IMR-90 (cell line): ENCODE measurements at regions not wholly inside any gene's neighbourhood (a gene's known extent, or its start where the extent isn't known, plus 50 kb on each side); places are given as distances from the start of the nearest gene placed in this dataset.

Experiments used
- ATAC-seq: fragments of 200-7000 bp; cut with Tn5 transposase; 2 replicates; pipeline ENCODE4 v1.9.1; 2020; ENCODE audit warnings: low read depth, mild to moderate bottlenecking, moderate library complexity
- BruUV-seq: library from RNA; stranded (reverse); fragments of 400-500 nt; replicated peaks from 2 replicates; lab custom pipeline; 2021; lab: Mats Ljungman, UMichigan
- CTCF ChIA-PET: fragments of 300-600 bp; formaldehyde crosslinking; extraction: SDS; loops from one replicate; lab custom pipeline; 2021; ENCODE audit warnings: antibody characterized with exemption; lab: Yijun Ruan, JAX
- POLR2A ChIA-PET: fragments of 300-600 bp; sonication (Branson Sonifier 250); formaldehyde crosslinking; loops from one replicate; lab custom pipeline; 2022; ENCODE audit warnings: antibody characterized with exemption; ENCODE audit not compliant: unreplicated experiment; lab: Charles Lee
- DNase-seq: peaks from one replicate; pipeline ENCODE4 v3.0.0; 2013
- H2AFZ ChIP-seq: replicated peaks from 2 replicates; pipeline ENCODE3; 2013; ENCODE audit warnings: low read length, mild to moderate bottlenecking; ENCODE audit not compliant: poor library complexity
- H2AK5ac ChIP-seq: 2 replicates; pipeline ENCODE4 v1.6.1; 2013; ENCODE audit warnings: low read depth, low read length, inconsistent platforms
- H2AK9ac ChIP-seq: replicated peaks from 2 replicates; pipeline ENCODE3; 2013; ENCODE audit warnings: mild to moderate bottlenecking, low read depth, low read length, moderate library complexity; ENCODE audit not compliant: poor library complexity
- H2BK120ac ChIP-seq: 2 replicates; pipeline ENCODE4 v1.6.1; 2013; ENCODE audit warnings: low read depth, low read length, inconsistent platforms
- H2BK15ac ChIP-seq: 3 replicates; pipeline ENCODE4 v1.6.1; 2013; ENCODE audit warnings: low read depth, low read length, inconsistent platforms
- H2BK20ac ChIP-seq: 2 replicates; pipeline ENCODE4 v1.6.1; 2013; ENCODE audit warnings: low read depth, mild to moderate bottlenecking, inconsistent platforms, low read length, moderate library complexity
- H2BK5ac ChIP-seq: 2 replicates; pipeline ENCODE4 v1.6.1; 2013; ENCODE audit warnings: mild to moderate bottlenecking, low read depth, low read length, inconsistent platforms; ENCODE audit not compliant: poor library complexity, severe bottlenecking
- H3K14ac ChIP-seq: replicated peaks from 2 replicates; pipeline ENCODE4 v1.6.1; 2013; ENCODE audit warnings: low read depth, low read length, inconsistent platforms
- H3K18ac ChIP-seq: 2 replicates; pipeline ENCODE4 v1.6.1; 2013; ENCODE audit warnings: low read depth, low read length, control low read depth
- H3K23ac ChIP-seq: 2 replicates; pipeline ENCODE4 v1.6.1; 2013; ENCODE audit warnings: low read depth, low read length, inconsistent platforms
- H3K27ac ChIP-seq: 2 replicates; pipeline ENCODE4 v1.5.1; 2013; ENCODE audit warnings: mild to moderate bottlenecking, control low read depth, low read length; ENCODE audit not compliant: insufficient read depth
- H3K27me3 ChIP-seq: 2 replicates; pipeline ENCODE4 v1.6.1; 2013; ENCODE audit warnings: low read length; ENCODE audit not compliant: control insufficient read depth, insufficient read depth
- H3K36me3 ChIP-seq: 2 replicates; pipeline ENCODE4 v1.6.1; 2013; ENCODE audit warnings: low read length, mixed read lengths; ENCODE audit not compliant: control insufficient read depth, insufficient read depth
- H3K4ac ChIP-seq: 2 replicates; pipeline ENCODE4 v1.6.1; 2013; ENCODE audit warnings: low read depth, low read length, inconsistent platforms
- H3K4me1 ChIP-seq: 2 replicates; pipeline ENCODE4 v1.6.1; 2013; ENCODE audit warnings: low read length, mixed read lengths; ENCODE audit not compliant: control insufficient read depth, insufficient read depth
- H3K4me2 ChIP-seq: 2 replicates; pipeline ENCODE4 v1.6.1; 2013; ENCODE audit warnings: low read depth, mild to moderate bottlenecking, control low read depth, low read length, moderate library complexity
- H3K4me3 ChIP-seq: 2 replicates; pipeline ENCODE4 v1.5.1; 2013; ENCODE audit warnings: low read depth, mild to moderate bottlenecking, control low read depth, low read length, moderate library complexity; ENCODE audit not compliant: insufficient read depth
- H3K56ac ChIP-seq: 2 replicates; pipeline ENCODE4 v1.6.1; 2013; ENCODE audit warnings: low read length, inconsistent platforms; ENCODE audit not compliant: insufficient read depth; ENCODE audit errors: extremely low read depth
- H3K79me1 ChIP-seq, 2 experiments: 2 replicates each; pipeline ENCODE4 v1.6.1; 2013; ENCODE audit warnings: low read length in 2 of 2, inconsistent platforms in 1 of 2, low read depth in 1 of 2
- H3K9ac ChIP-seq: 2 replicates; pipeline ENCODE4 v1.6.1; 2013; ENCODE audit warnings: low read depth, low read length, control low read depth
- H3K9me1 ChIP-seq: 2 replicates; pipeline ENCODE4 v1.6.1; 2013; ENCODE audit warnings: low read length, inconsistent platforms; ENCODE audit not compliant: insufficient read depth
- H3K9me3 ChIP-seq: 2 replicates; pipeline ENCODE4 v1.6.1; 2013; ENCODE audit warnings: low read length; ENCODE audit not compliant: control insufficient read depth, insufficient read depth
- H4K20me1 ChIP-seq: 2 replicates; pipeline ENCODE4 v1.6.1; 2013; ENCODE audit warnings: low read length, inconsistent platforms; ENCODE audit not compliant: insufficient read depth
- H4K5ac ChIP-seq: 2 replicates; pipeline ENCODE4 v1.6.1; 2013; ENCODE audit warnings: mild to moderate bottlenecking, low read depth, low read length, control low read depth
- H4K8ac ChIP-seq, 2 experiments: 2 replicates each; pipeline ENCODE4 v1.6.1; 2013; ENCODE audit warnings: low read depth in 2 of 2, low read length in 2 of 2, control low read depth in 1 of 2, inconsistent platforms in 1 of 2
- H4K91ac ChIP-seq: 2 replicates; pipeline ENCODE4 v1.6.1; 2013; ENCODE audit warnings: low read depth, low read length, inconsistent platforms; ENCODE audit not compliant: insufficient read depth
- BHLHE40 ChIP-seq: fragments of 150-350 bp; IDR thresholded peaks from 2 replicates; pipeline ENCODE4 v1.6.1; 2016; ENCODE audit warnings: mild to moderate bottlenecking, low read depth, low read length
- ELK1 ChIP-seq: fragments of 150-350 bp; IDR thresholded peaks from 2 replicates; pipeline ENCODE4 v1.6.1; 2016; ENCODE audit warnings: low read depth, mild to moderate bottlenecking, low read length, moderate library complexity, borderline replicate concordance
- MAFK ChIP-seq: IDR thresholded peaks from 2 replicates; pipeline ENCODE4 v1.6.1; 2012; ENCODE audit warnings: low read depth, low read length, improper control_type of control experiment
- MAZ ChIP-seq: IDR thresholded peaks from 2 replicates; pipeline ENCODE4 v1.6.1; 2012; ENCODE audit warnings: low read depth, mild to moderate bottlenecking, low read length, improper control_type of control experiment, moderate library complexity, borderline replicate concordance
- RFX5 ChIP-seq: IDR thresholded peaks from 2 replicates; pipeline ENCODE4 v1.8.0; 2012; ENCODE audit warnings: low read depth, mild to moderate bottlenecking, low read length, moderate library complexity
- WGBS, 2 experiments: methylation state at CpG; one replicate each; pipeline versions ENCODE4 v1.1.5 to v1.1.7; 2013; ENCODE audit warnings: missing lambda C conversion rate in 2 of 2; ENCODE audit not compliant: insufficient read length in 1 of 2; ENCODE audit errors: extremely low coverage in 2 of 2; 5-methylcytosine and 5-hydroxymethylcytosine counted together
- dilution Hi-C: fragments of 300-500 bp; cut with HindIII; formaldehyde crosslinking; loops from one replicate; pipeline ENCODE4 v1.14.3; 2018; ENCODE audit warnings: low sequenced_read_pairs; ENCODE audit not compliant: unreplicated experiment
- in situ Hi-C: fragments of 300-500 bp; cut with MboI; formaldehyde crosslinking; loops from 3 replicates; pipeline ENCODE4 v1.14.3; 2019; ENCODE audit warnings: low sequenced_read_pairs, inconsistent platforms, mixed read lengths
- intact Hi-C: fragments of 100-400 bp; cut with micrococcal nuclease; formaldehyde crosslinking; loops from 2 replicates; pipeline ENCODE4 v1.10.0; 2022

- no peak for TF ChIP-seq ELK1
- TF ChIP-seq RFX5 = no peak
- no peak for TF ChIP-seq MAFK
- no peak for TF ChIP-seq BHLHE40
- no peak for TF ChIP-seq MAZ
- H2AFZ ChIP-seq = no peak overlapping the region
- no peak overlapping the region for H4K91ac ChIP-seq
- no peaks in the 10 kb centered on the region for H3K9me3 ChIP-seq
- WGBS, 2 experiments = no CpG with 5 or more reads among the region's 1 CpG
- dilution Hi-C loops = no loop called here
- no peak overlapping the region for H2AK5ac ChIP-seq
- H3K18ac ChIP-seq = no peak overlapping the region
- no peaks in the 10 kb centered on the region for H3K79me1 ChIP-seq
- no peak overlapping the region for H3K27ac ChIP-seq
- no peak overlapping the region for H2BK120ac ChIP-seq
- H3K23ac ChIP-seq = no peak overlapping the region
- H3K14ac ChIP-seq = no peak overlapping the region
- no peak overlapping the region for H2AK9ac ChIP-seq
- no peaks in the 10 kb centered on the region for H3K27me3 ChIP-seq
- H3K4me1 ChIP-seq = no peaks in the 10 kb centered on the region
- H3K4ac ChIP-seq = no peak overlapping the region
- H3K4me2 ChIP-seq = no peak overlapping the region
- H2BK15ac ChIP-seq = no peak overlapping the region
- intact Hi-C loops = no loop called here
- no peaks in the 10 kb centered on the region for H4K20me1 ChIP-seq
- H4K8ac ChIP-seq = no peak overlapping the region
- no peak overlapping the region for H3K4me3 ChIP-seq
- no peak for ATAC-seq
- no TSS peak for BruUV-seq
- CTCF ChIA-PET = no interaction called here
- in situ Hi-C loops = no loop called here
- H4K5ac ChIP-seq = no peak overlapping the region
- H3K56ac ChIP-seq = no peak overlapping the region
- POLR2A ChIA-PET = no interaction called here
- DNase-seq = no peak
- H2BK20ac ChIP-seq = no peak overlapping the region
- no peak overlapping the region for H2BK5ac ChIP-seq
- no peak overlapping the region for H3K9ac ChIP-seq
- H3K9me1 ChIP-seq = no peaks in the 10 kb centered on the region
- H3K36me3 ChIP-seq = no peaks in the 10 kb centered on the region
Measured at GRCh38 chr2:167769020-167769419, 478.4 kb downstream of the STK39 start.
